ENCODE measurements at regions not wholly inside any gene's neighbourhood (a gene's known extent, or its start where the extent isn't known, plus 50 kb on each side); places are given as distances from the start of the nearest gene placed in this dataset.

DNA sequence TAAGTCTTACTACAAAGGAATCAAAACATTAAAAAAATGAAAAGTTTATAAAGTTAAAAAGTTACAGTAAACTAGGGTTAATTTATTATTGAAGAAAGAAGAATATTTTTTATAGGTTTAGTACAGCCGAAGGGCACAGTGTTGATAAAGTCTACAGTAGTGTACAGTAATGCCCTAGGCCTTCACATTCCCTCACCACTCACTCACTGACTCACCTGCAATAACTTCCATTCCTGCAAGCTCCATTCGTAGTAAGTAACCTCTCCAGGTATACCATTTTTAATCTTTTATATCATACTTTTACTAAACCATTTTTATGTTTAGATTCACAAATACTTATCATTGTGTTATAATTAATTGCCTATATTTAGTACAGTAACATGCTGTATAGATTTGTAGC, 307.5 kb upstream of the FAM241A start:
- Histone ChIP-seq H3K27ac (ENCODE audit: control insufficient read depth, insufficient read depth) (no peak overlapping the region), H3K4me2 (ENCODE audit: control insufficient read depth, insufficient read depth) (no peak overlapping the region), H3K27me3 (replicated peaks in 1 of 2; ENCODE audit: control insufficient read depth in 2 of 2, insufficient read depth in 2 of 2, low read length in 1 of 2) (no peaks in the 10 kb centered on the region), H3K9me3 (replicated peaks; ENCODE audit: control insufficient read depth, insufficient read depth, low read length) (no peaks in the 10 kb centered on the region), H3K36me3 (ENCODE audit: control insufficient read depth in 2 of 2, insufficient read depth in 2 of 2, low read length in 1 of 2) (no peaks in the 10 kb centered on the region), H3K79me2 (ENCODE audit: control insufficient read depth, insufficient read depth, low read length) (no peaks in the 10 kb centered on the region), H3K9ac (ENCODE audit: control insufficient read depth, insufficient read depth, low read length) (no peak overlapping the region), H3K4me3 (no peak overlapping the region), H4K20me1 (ENCODE audit: control insufficient read depth, insufficient read depth) (no peaks in the 10 kb centered on the region), H2AFZ (ENCODE audit: control insufficient read depth, low read depth, low read length) (no peak overlapping the region), H3K4me1 (ENCODE audit: control insufficient read depth, insufficient read depth, low read length) (no peaks in the 10 kb centered on the region)
- ChIA-PET SMC1A (ENCODE audit: uncharacterized antibody, unreplicated experiment) (interaction anchor here (0.6 to 2.4 kb wide), 7 partner anchors 10 to 594 kb away, joined by 3 to 9 read pairs (median 3); no protein-coding TSS in a partner anchor), POLR2A (no interaction called here), RAD21 (ENCODE audit: unreplicated experiment) (interaction anchor here (1.4 to 2.6 kb wide), 2 partner anchors 17 to 194 kb away, joined by 3 to 10 read pairs; no protein-coding TSS in a partner anchor), CTCF (interaction anchor here (7.8 kb wide), 1 partner anchor 19 kb away, joined by 53 read pairs; no protein-coding TSS in a partner anchor)
- in situ Hi-C loops (cut with MboI): no loop called here
- FAIRE-seq: no peak
- WGBS (ENCODE audit: insufficient coverage, insufficient replicate concordance, low lambda C conversion rate, missing lambda C conversion rate): 0% methylated on average over 2 of the region's 2 CpGs
- intact Hi-C loops (cut with micrococcal nuclease; ENCODE audit: unreplicated experiment): no loop called here
- ATAC-seq: no peak
- DNase-seq (ENCODE audit: low read depth, low spot score): no peak
- BruUV-seq (replicated peaks): no TSS peak
- TF ChIP-seq MYC (IDR thresholded peaks at IDR 0.05; ENCODE audit: insufficient read depth, insufficient read length, insufficient replicate concordance, low read length, severe bottlenecking): no peak
- TF ChIP-seq, protein P1, sequence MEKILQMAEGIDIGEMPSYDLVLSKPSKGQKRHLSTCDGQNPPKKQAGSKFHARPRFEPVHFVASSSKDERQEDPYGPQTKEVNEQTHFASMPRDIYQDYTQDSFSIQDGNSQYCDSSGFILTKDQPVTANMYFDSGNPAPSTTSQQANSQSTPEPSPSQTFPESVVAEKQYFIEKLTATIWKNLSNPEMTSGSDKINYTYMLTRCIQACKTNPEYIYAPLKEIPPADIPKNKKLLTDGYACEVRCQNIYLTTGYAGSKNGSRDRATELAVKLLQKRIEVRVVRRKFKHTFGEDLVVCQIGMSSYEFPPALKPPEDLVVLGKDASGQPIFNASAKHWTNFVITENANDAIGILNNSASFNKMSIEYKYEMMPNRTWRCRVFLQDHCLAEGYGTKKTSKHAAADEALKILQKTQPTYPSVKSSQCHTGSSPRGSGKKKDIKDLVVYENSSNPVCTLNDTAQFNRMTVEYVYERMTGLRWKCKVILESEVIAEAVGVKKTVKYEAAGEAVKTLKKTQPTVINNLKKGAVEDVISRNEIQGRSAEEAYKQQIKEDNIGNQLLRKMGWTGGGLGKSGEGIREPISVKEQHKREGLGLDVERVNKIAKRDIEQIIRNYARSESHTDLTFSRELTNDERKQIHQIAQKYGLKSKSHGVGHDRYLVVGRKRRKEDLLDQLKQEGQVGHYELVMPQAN (conservative IDR thresholded peaks at IDR 0.05): no peak
- TF ChIP-seq GATAD2B (conservative IDR thresholded peaks at IDR 0.05; ENCODE audit: low read depth): no peak
- no peak for TF ChIP-seq NBN (IDR thresholded peaks at IDR 0.05)
- TF ChIP-seq ZBTB33 (IDR thresholded peaks at IDR 0.05): no peak
- no peak for TF ChIP-seq EZH2 (IDR thresholded peaks at IDR 0.05; ENCODE audit: borderline replicate concordance, control insufficient read depth, low read depth, low read length)
- TF ChIP-seq, protein P2, sequence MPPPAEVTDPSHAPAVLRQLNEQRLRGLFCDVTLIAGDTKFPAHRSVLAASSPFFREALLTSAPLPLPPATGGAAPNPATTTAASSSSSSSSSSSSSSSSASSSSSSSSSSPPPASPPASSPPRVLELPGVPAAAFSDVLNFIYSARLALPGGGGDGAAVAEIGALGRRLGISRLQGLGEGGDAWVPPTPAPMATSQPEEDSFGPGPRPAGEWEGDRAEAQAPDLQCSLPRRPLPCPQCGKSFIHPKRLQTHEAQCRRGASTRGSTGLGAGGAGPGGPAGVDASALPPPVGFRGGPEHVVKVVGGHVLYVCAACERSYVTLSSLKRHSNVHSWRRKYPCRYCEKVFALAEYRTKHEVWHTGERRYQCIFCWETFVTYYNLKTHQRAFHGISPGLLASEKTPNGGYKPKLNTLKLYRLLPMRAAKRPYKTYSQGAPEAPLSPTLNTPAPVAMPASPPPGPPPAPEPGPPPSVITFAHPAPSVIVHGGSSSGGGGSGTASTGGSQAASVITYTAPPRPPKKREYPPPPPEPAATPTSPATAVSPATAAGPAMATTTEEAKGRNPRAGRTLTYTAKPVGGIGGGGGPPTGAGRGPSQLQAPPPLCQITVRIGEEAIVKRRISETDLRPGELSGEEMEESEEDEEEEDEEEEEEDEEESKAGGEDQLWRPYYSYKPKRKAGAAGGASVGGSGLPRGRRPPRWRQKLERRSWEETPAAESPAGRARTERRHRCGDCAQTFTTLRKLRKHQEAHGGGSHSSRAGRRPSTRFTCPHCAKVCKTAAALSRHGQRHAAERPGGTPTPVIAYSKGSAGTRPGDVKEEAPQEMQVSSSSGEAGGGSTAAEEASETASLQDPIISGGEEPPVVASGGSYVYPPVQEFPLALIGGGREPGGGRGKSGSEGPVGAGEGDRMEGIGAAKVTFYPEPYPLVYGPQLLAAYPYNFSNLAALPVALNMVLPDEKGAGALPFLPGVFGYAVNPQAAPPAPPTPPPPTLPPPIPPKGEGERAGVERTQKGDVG (CRISPR knock-in tag; IDR thresholded peaks at IDR 0.05): no peak
- no peak for TF ChIP-seq ZBTB11 (CRISPR knock-in tag; IDR thresholded peaks at IDR 0.05)
- no peak for TF ChIP-seq USF2 (IDR thresholded peaks at IDR 0.05; ENCODE audit: borderline replicate concordance, low read depth, low read length)
- no peak for TF ChIP-seq NRF1 (conservative IDR thresholded peaks at IDR 0.05; ENCODE audit: low read depth, low read length)
- no peak for TF ChIP-seq CHD2 (IDR thresholded peaks at IDR 0.05; ENCODE audit: borderline replicate concordance, low read depth, low read length)
- no peak for TF ChIP-seq PML (IDR thresholded peaks at IDR 0.05; ENCODE audit: low read length)
